Right ventricle myocardium superior (tissue), 1 donor: ENCODE measurements at regions not wholly inside any gene's neighbourhood (a gene's known extent, or its start where the extent isn't known, plus 50 kb on each side); places are given as distances from the start of the nearest gene placed in this dataset.
"Not testable (repeated sequence)": the region's sequence is repeated elsewhere in the genome, so short reads cannot be mapped to it uniquely, and the experiment has no call there.

Experiments used
- ATAC-seq: fragments of 200-7000 bp; cut with Tn5 transposase; one replicate; pipeline ENCODE4 v1.9.1; 2020; ENCODE audit warnings: mild to moderate bottlenecking; ENCODE audit not compliant: poor library complexity
- DNase-seq: peaks from one replicate; pipeline ENCODE4 v3.0.0-alpha.2; 2020
- intact Hi-C: fragments of 100-400 bp; cut with DNase I; formaldehyde crosslinking; loops from one replicate; pipeline ENCODE4 v1.11.2; 2022
- donor health status: DM: no; HTN: yes; CAD: no; lungs with severe emphysema.

DNA sequence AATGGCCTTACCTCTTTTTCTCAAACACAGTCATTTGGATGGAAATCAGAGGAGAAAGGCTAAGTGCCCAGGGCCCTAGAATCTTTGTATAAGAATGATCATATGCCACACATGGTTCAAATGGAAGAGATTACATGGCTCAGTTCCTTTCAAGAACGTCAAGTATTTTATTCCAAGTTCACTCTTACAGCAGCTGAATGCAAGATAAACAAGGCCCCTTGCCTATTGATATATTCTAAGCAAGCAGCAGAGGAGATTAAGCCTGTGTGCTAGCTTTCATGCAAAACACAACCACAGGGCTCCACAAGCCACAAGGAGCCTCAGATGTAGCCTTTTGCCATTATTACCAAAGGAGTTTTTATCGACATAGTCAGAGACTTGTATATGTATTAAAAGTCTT, 55.3 kb upstream of the SLCO6A1 start:
- intact Hi-C loops = no loop called here
- DNase-seq (no peak), ATAC-seq (no peak)

DNA sequence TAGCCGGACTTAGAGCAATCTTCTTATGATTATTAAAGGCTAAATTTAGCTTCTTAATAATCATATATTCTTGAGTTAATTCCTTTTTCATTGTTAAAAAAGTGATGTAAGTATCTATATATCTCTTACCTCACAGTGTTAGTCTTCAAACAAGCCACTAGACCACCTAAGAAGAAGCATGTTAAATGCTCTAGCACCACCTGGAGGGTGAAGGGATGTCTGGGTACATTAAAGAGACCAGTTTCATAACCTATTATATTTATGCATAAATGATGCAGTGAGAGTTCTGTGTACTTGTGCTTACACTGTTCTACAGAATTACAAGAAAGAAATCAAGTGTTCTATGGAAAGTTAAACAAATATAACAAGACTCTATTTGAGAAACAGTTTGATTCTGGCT, 55.9 kb upstream of the SLCO6A1 start:
- ATAC-seq (no peak), DNase-seq (no peak)
- intact Hi-C loops = no loop called here

DNA sequence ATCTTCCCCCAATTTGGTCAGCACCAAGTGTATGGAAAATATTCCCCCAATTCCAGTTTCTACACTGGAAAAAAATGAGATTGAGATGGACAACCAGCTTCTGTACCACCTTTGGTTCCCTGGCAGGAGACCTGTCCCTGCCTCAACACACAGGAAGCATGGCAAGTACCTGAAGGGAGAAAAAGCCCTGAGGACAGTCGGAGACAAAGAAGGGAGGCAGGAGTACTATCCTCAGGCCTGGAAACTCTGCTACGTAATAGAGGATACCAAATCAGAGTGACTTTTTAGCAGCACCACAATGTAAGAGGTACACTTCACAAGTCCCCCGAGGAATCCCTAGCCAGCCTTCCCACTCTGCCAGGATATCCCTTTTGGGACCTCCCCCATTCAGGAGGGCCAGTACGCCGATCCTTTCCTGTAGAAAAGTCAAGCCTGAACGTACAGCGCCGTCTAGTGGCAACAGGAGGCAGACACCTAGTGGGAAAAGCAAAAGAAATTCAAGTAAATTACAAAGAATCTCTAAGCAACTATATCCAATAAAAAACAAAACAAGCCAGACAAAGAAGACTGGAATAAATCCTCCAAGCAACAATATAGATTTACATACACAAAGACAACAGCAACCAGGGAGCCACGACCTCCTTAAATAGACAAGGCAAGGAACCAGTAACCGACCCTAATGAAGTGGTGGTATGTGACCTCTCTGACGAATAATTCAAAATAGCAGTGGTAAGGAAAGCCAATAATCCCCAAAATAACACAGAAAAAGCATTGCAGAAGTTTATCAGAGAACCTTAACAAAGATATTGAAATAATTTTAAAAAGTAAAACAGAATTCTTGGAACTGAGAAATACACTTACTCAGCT, 63.3 kb upstream of the SLCO6A1 start:
- intact Hi-C loops = no loop called here
- ATAC-seq (no peak), DNase-seq (peak; percentile 47)

DNA sequence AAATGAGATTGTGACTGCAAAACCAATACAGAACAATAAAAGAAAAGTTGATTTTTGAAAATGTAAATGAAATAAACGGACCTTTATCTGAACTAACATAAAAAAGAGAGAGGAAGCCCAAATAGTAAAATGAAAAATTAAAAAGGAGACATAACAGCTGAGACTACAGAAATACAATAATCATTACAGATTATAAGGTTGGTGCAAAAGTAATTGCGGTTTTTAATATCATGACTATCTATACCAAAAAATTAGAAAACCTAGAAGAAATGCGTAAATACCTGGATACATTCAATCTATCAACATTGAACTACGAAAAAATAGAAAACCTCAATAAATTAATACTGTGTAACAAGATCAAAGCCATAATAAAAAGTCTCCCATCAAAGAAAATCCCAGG, 71.9 kb upstream of the SLCO6A1 start:
- DNase-seq (no peak), ATAC-seq (no peak)
- intact Hi-C loops = no loop called here

DNA sequence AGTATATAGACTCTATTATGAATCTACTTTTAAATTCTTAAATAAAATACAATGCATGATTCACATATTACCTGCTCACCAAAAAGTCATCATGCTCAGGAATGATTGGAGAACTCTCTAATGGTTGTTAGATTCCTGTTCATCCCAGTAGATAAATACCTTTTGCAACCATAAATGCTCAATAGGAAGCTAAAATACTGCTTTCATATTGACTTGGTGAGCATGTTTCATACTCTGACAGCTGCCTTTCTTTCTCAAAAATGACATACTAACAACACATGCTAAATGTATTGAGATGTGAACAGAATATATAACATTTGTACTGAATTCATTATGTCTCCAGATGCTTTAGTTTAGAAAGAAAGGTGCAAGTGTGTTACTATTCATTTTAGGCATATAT, 79.6 kb upstream of the SLCO6A1 start:
- ATAC-seq (no peak), DNase-seq (no peak)
- intact Hi-C loops = no loop called here

DNA sequence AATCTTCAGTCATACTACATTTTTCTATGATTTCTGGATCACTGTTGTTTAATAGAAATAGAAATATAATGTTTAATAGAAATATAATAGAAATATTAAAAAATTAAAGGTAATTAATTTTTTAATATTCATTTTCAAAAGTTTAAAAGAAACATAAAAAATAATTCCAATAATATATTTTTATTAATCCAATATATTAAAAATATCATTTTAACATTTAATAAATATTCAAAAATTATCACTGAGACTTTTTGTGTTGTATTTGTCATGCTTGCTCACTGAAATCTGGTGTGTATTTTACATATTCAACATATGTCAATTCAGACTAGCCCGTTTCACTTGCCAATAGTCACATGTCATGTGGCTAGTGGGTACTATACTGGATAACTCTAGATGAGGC, 80.6 kb upstream of the SLCO6A1 start:
- DNase-seq (no peak), ATAC-seq (no peak)
- intact Hi-C loops = no loop called here

DNA sequence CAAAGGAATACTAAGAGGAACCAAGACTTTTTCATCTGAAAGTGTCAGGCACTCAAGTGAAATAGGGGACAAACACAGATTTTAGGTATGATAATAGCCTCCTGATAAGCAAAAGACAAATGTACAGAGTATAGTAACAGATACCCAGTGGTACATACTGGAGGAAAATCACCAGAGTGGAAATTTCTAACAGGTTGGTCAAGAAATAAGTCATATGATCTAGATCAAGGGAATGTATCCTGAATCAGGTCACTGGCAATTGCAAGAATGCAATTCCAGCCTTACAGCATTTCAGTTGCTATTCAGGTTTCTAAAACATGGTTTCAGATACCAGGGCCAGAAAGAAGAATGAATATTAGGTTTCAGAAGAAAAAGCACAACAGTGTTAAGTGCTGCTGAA, 82.2 kb upstream of the SLCO6A1 start:
- ATAC-seq (no peak), DNase-seq (no peak)
- intact Hi-C loops = loop anchor here (5.0 kb wide), 1 partner anchor 461 kb away; no protein-coding TSS in a partner anchor

DNA sequence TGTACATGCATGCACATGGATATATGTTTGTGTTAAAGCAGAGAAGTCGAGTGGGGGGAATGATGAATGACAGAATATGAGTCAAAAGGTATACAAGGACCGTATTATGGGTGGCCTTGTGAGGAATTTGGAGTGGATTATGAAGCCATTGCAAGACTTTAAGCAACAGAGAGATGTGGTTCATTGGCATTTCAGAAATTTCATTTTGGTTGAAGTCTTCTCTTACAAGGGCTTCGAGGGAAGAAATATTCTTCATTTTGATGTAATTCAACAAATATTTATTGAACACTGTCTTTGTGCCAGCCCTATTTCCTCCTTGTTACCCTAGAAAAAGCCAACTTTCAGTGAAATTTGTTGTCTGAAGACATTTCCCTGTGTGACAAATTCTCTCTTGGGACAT, 83.9 kb upstream of the SLCO6A1 start:
- intact Hi-C loops = loop anchor here (5.0 kb wide), 1 partner anchor 460 kb away; no protein-coding TSS in a partner anchor
- DNase-seq (no peak), ATAC-seq (no peak)

DNA sequence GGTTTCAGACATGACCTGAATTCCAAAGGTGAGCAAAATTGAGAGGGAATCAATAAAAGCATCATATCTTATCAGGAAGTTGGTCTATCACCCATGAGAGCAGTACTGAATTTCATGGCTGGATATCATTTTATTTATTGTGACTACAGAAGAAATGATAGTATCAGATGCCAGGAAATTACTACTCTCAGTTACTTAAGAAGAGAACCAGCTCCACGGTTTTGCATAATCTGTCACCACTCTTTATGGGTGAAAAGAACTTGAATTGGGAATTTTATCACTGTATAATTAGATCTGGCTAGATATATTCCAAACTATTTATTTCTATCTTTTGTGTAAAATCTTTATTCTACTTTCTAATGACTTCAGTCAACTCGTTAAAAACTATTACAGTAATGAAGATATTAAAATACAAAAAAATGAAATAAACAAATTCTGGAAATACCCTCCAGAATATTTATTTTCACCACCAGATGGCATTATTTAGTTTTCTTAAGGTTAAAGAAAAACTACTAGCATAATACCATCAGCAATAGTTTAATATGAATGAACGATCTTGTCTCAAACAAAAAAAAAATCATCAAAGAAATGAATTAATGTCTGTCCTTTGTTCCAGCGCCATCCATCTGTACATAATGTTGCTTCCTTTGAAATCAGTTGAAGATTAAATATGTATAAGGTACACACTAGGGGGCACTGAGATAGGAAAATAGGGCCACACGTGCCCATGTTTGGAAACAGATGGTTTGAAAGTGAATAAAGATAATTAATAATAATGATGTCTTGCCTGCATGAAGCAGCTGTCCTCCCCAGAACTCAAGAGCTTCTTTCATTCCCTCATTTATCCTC, 84.7 kb upstream of the SLCO6A1 start:
- ATAC-seq = peak; percentile 62
- intact Hi-C loops = loop anchor here (5.0 kb wide), 1 partner anchor 459 kb away; no protein-coding TSS in a partner anchor
- no peak for DNase-seq

DNA sequence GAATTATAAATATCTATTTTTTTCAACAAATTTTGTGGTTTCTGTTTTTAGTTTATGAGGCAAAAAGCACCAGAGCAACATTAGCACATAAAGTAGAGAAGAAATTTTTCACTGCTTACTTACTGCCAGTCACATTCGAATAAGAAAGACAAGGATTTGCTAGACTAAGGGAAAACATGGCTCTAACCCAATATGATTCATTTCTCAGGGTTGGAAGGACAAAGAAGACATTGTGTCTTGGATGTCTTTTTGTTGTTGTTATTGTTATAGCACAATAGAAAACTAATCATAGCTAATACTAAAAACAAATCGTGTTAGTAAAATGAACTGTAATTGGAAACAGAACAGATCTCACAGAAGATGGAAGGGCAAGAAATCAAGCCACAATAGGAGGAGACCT, 90.9 kb upstream of the SLCO6A1 start:
- intact Hi-C loops = loop anchor here (5.0 kb wide), 1 partner anchor 78 kb away; no protein-coding TSS in a partner anchor
- ATAC-seq (no peak), DNase-seq (no peak)

DNA sequence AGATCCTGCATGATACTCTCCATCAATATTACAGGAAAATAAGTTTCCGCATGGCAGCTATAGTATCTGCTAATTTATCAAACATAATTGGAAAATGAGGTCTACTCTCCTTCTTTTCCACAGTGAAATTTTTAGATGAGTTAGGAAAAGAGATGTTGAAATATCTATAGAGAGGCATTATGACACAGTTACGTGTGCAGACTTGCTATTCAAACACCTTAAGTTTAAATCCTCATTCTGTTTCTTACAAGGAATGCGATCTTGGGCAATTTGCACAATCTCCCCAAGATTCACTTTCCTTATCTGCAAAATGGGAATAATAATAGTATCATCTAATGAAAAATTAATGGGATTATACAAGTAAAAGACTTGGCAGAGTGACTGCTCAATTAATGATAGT, 91.7 kb upstream of the SLCO6A1 start:
- DNase-seq (no peak), ATAC-seq (no peak)
- intact Hi-C loops = no loop called here

DNA sequence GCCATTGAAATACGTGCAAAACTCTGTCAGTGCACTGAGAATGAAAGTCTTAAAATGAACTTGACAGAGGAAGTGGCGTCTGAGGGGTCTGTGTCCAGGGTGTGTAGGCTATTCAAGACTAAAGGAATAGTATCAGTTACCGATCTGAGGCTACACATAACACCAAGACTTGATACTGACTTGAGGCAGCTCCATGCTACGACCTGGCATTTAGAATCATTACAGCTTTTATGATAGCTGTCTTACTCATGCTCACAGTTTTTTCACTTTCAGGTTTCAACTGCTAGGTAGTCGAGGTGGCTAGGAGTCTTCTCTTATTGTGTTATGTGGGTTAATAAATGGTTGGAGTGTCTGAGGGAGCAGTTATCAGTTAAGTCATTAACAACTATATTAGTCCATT, 92.8 kb upstream of the SLCO6A1 start:
- no peak for ATAC-seq
- intact Hi-C loops = no loop called here
- no peak for DNase-seq

DNA sequence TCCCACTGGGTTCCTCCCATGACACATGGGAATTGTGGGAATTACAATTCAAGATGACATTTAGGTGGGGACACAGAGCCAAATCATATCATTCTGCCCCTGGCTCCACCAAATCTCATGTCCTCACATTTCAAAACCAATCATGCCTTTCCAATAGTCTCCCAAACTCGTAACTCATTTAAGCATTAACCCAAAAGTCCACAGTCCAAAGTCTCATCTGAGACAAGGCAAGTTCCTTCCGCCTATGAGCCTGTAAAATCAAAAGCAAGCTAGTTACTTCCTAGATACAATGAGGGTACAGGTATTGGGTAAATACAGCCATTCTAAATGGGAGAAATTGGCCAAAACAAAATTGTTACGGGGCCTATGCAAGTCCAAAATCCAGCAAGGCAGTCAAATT, 93.8 kb upstream of the SLCO6A1 start:
- ATAC-seq, intact Hi-C loops: not testable (repeated sequence)

DNA sequence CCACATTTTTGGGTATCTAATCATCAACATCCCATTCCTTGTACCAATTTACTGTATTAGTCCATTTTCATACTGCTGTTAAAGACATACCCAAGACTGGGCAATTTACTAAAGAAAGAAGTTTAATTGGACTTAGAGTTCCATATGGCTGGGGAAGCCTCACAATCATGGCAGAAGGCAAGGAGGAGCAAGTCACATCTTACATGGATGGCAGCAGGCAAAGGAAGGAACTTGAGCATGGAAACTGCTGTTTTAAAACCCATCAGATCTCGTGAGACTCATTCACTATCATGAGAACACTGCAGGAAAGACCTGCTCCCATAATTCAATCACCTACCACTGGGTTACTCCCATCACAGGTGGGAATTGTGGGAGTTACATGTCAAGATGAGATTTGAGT, 95.4 kb upstream of the SLCO6A1 start:
- intact Hi-C loops = no loop called here
- no peak for DNase-seq

More for the DNA sequence above, 93.8 kb upstream of the SLCO6A1 start:
- DNase-seq = not testable (repeated sequence)

DNA sequence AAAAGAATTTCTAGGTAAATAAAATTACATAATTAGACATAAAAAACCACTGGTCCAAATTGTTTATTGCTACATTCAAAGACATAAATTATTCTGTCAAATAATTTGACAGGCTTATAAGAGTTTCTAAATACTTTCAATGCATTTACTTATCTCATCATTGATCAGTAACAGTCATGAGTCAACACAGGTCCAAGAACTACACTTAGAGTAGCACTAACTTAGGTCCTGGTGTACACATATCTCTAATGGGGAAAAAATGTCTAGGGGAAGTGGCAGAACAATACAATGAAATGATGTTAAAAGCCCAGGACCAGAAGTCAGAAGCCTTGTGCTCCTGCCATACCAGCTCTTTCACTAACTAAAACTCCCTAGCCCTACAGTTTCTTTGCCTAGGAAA, 96.5 kb upstream of the SLCO6A1 start:
- ATAC-seq (no peak), DNase-seq (no peak)
- intact Hi-C loops = no loop called here

More for the DNA sequence above, 95.4 kb upstream of the SLCO6A1 start:
- no peak for ATAC-seq

DNA sequence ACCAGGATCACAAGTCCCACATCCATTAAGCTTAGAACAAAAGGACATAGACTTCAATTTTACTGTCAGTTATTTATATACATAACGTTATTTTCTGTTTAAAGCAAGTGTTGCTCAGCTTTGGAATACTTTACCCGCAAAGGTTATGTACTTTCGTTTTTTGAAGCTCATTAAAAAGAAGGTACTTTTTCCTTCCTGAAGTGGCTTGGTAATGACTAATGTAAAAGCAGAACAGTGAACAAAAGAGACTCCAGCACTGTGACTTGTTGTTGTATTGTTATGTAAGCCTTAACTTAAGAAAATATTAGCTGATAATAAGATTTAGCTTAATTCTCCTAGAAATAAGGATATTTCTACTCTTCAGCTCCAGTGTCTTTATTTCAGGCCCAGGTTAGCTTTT, 97.3 kb upstream of the SLCO6A1 start:
- intact Hi-C loops = no loop called here
- no peak for DNase-seq
- ATAC-seq = no peak

DNA sequence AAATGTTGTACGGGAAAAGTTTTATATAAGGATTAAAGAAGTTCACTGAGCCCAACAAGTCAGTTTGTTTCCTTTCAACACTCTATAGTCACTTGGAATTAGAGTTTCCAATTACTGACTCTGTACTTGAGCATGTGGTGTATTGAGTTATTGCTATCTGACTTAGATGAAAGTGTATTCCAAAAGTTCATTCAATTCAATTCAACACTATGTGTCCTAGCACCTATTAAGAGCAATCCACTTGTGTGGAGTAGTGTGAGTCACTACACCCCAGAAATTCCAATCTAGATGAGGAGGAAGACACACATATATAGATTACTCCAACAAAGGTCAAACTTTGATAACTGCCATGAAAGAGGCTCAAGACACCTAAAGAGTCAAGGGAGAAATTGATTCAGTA, 98.2 kb upstream of the SLCO6A1 start:
- intact Hi-C loops = no loop called here
- DNase-seq (no peak), ATAC-seq (peak; percentile 88)

DNA sequence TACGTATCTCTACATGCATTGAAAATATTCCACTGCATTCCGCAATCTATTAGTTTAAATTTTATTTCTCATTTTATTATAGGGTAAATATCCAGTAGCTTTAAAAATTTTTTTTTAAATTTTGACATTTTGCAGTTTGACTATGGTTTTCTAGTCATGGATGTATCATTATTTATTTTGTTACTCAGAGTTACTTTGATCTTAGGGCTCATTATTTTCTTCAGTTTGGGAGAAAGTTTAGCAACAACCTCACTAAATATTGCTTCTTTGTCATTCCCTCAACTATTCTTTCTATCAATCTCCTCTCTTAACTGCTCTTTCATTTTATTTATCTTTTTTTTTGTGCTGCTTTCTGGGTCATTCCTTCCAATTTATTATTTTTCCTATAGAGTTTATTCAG, 100.5 kb upstream of the SLCO6A1 start:
- intact Hi-C loops = no loop called here
- DNase-seq (no peak), ATAC-seq (no peak)

DNA sequence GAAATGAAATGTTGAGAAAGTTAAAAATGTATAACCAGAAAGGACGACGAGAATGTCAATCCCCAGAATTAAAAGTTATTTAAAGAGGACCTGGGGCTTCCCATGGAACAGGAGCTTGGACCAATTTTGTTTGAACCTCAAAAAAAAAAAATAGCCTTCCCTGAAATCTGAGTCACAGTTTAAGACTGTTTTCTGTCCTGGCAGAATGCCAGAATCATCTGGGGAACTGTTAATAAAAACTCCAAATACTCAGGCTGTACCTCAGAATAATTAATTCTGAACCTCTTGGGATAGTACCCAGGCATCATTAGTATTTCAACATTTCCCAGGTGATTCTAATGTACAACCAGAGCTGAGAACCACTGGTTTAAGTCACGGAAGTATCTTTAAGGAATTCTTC, 102.2 kb upstream of the SLCO6A1 start:
- intact Hi-C loops = no loop called here
- no peak for DNase-seq
- ATAC-seq = no peak

DNA sequence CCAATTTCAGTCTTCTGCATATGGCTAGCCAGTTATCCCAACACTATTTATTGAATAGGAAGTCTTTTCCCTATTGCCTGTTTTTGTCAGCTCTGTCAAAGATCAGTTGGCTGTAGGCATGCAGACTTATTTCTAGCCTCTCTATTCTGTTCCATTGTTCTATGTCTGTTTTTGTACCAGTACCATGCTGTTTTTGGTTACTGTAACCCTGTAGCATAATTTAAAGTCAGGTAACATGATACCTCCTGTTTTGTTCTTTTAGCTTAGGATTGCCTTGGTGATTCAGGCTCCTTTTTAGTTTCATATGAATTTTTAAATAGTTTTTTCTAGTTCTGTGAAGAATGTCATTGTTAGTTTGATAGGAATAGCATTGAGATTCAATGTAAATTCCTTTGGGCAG, 104.9 kb upstream of the SLCO6A1 start:
- intact Hi-C loops = no loop called here
- DNase-seq (no peak), ATAC-seq (no peak)
